ENCODE measurements at regions not wholly inside any gene's neighbourhood (a gene's known extent, or its start where the extent isn't known, plus 50 kb on each side); places are given as distances from the start of the nearest gene placed in this dataset.

GRCh38 chr7:126119981-126120380, 1132.8 kb downstream of the GRM8 start:
- TF ChIP-seq CTCF (IDR thresholded peaks at IDR 0.05; ENCODE audit: insufficient read depth, low read depth, low read length): no peak
- Histone ChIP-seq H3K27me3 (ENCODE audit: control insufficient read depth, insufficient read depth, low read length) (no peaks in the 10 kb centered on the region), H3K36me3 (ENCODE audit: control insufficient read depth, insufficient read depth, low read length) (no peaks in the 10 kb centered on the region), H3K4me3 (ENCODE audit: low read depth, low read length) (no peak overlapping the region)
- CTCF ChIA-PET: no interaction called here
- DNase-seq (ENCODE audit: low read depth): no peak
- POLR2A ChIA-PET: no interaction called here

- TF ChIP-seq CTCF (IDR thresholded peaks at IDR 0.05; ENCODE audit: insufficient read depth, low read depth, low read length): no peak
- H3K4me3 ChIP-seq (ENCODE audit: low read depth, low read length): no peak overlapping the region
- H3K36me3 ChIP-seq (ENCODE audit: control insufficient read depth, insufficient read depth, low read length): no peaks in the 10 kb centered on the region
- no peak for DNase-seq (ENCODE audit: low read depth)
- CTCF ChIA-PET: no interaction called here
- no peaks in the 10 kb centered on the region for H3K27me3 ChIP-seq (ENCODE audit: control insufficient read depth, insufficient read depth, low read length)
- POLR2A ChIA-PET: no interaction called here
Observed at GRCh38 chr7:126103582-126103981, 1149.2 kb downstream of the GRM8 start.

- DNase-seq (ENCODE audit: low read depth): no peak
- CTCF ChIA-PET: no interaction called here
- no peak overlapping the region for H3K4me3 ChIP-seq (ENCODE audit: low read depth, low read length)
- no peaks in the 10 kb centered on the region for H3K27me3 ChIP-seq (ENCODE audit: control insufficient read depth, insufficient read depth, low read length)
- POLR2A ChIA-PET: no interaction called here
- no peaks in the 10 kb centered on the region for H3K36me3 ChIP-seq (ENCODE audit: control insufficient read depth, insufficient read depth, low read length)
- TF ChIP-seq CTCF (IDR thresholded peaks at IDR 0.05; ENCODE audit: insufficient read depth, low read depth, low read length): no peak
Observed at GRCh38 chr7:126083014-126083413, 1153.4 kb upstream of the POT1 start.

GRCh38 chr7:126079581-126079980, 1150.0 kb upstream of the POT1 start:
- no peaks in the 10 kb centered on the region for H3K27me3 ChIP-seq (ENCODE audit: control insufficient read depth, insufficient read depth, low read length)
- ChIA-PET POLR2A (no interaction called here), CTCF (no interaction called here)
- no peak for DNase-seq (ENCODE audit: low read depth)
- H3K36me3 ChIP-seq (ENCODE audit: control insufficient read depth, insufficient read depth, low read length): no peaks in the 10 kb centered on the region
- TF ChIP-seq CTCF (IDR thresholded peaks at IDR 0.05; ENCODE audit: insufficient read depth, low read depth, low read length): no peak
- H3K4me3 ChIP-seq (ENCODE audit: low read depth, low read length): no peak overlapping the region

- CTCF ChIA-PET: no interaction called here
- TF ChIP-seq CTCF (IDR thresholded peaks at IDR 0.05; ENCODE audit: insufficient read depth, low read depth, low read length): no peak
- POLR2A ChIA-PET: no interaction called here
- H3K4me3 ChIP-seq (ENCODE audit: low read depth, low read length): no peak overlapping the region
- no peaks in the 10 kb centered on the region for H3K27me3 ChIP-seq (ENCODE audit: control insufficient read depth, insufficient read depth, low read length)
- no peak for DNase-seq (ENCODE audit: low read depth)
- H3K36me3 ChIP-seq (ENCODE audit: control insufficient read depth, insufficient read depth, low read length): no peaks in the 10 kb centered on the region
Observed at GRCh38 chr7:126079151-126079550, 1149.5 kb upstream of the POT1 start.
